Activated CD4-positive, alpha-beta T cell treated with anti-CD3 and anti-CD28 coated beads for 36 hours (primary cell): ENCODE measurements at regions not wholly inside any gene's neighbourhood (a gene's known extent, or its start where the extent isn't known, plus 50 kb on each side); places are given as distances from the start of the nearest gene placed in this dataset.

Experiments
- ATAC-seq: fragments of 200-7000 bp; cut with Tn5 transposase; one replicate; pipeline ENCODE4 v1.10.0; 2021; ENCODE audit warnings: mild to moderate bottlenecking, moderate library complexity
- CTCF ChIA-PET: fragments of 350-600 bp; sonication (Branson Sonifier 250); formaldehyde crosslinking; loops from one replicate; lab custom pipeline; 2021; ENCODE audit warnings: antibody characterized with exemption; lab: Charles Lee
- POLR2A ChIA-PET: fragments of 350-600 bp; sonication (Branson Sonifier 250); formaldehyde crosslinking; loops from one replicate; lab custom pipeline; 2021; ENCODE audit warnings: antibody characterized with exemption, inconsistent platforms; lab: Charles Lee
- DNase-seq: peaks from one replicate; pipeline ENCODE4 v3.0.0-alpha.2; 2020
- H3K27ac Mint-ChIP-seq: one replicate; pipeline ENCODE4 v1.8.0; 2021; ENCODE audit warnings: mixed read lengths
- H3K27me3 Mint-ChIP-seq: one replicate; pipeline ENCODE4 v1.8.0; 2021; ENCODE audit warnings: mixed read lengths
- H3K36me3 Mint-ChIP-seq: one replicate; pipeline ENCODE4 v1.8.0; 2021; ENCODE audit warnings: low read depth, mixed read lengths
- H3K4me1 Mint-ChIP-seq: one replicate; pipeline ENCODE4 v1.8.0; 2021; ENCODE audit warnings: mixed read lengths
- H3K4me3 Mint-ChIP-seq: one replicate; pipeline ENCODE4 v1.8.0; 2021; ENCODE audit warnings: mild to moderate bottlenecking, moderate library complexity, mixed read lengths
- H3K9me3 Mint-ChIP-seq: one replicate; pipeline ENCODE4 v1.8.0; 2021; ENCODE audit warnings: low read depth, mixed read lengths
- intact Hi-C, 2 experiments: fragments of 100-400 bp; cut with DNase I in 1 of 2; cut with micrococcal nuclease in 1 of 2; formaldehyde crosslinking; loops; one replicate each; pipeline versions ENCODE4 v1.14.2 to v1.15.1; 2022 to 2024; cut with DNase I, micrococcal nuclease

DNA sequence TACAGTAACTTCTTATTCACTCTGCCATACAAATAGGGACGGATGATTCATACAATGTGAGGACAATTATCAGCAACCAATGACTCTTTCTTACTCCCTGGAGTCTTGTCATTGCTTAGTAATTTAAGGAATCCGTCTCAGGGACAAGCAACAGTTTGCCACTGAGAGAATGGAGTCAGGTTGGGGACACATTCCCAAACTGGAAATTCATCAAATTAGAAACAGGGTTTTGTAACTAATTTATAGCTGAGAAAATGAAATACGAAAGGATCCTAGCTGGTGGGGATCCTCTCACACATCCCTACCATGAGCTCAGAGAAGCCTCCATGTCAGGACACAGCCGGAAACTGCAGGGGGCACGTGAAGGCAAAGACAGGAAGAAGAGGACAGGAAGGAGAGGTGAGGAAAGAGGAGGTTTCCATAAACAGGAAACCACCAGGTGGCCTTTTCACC, 50.4 kb upstream of the KDR start:
- DNase-seq (no peak), ATAC-seq (no peak)
- ChIA-PET CTCF (no interaction called here), POLR2A (no interaction called here)
- intact Hi-C loops: no loop called here
- Mint-ChIP-seq H3K4me3 (no peak overlapping the region), H3K4me1 (no peaks in the 10 kb centered on the region), H3K27ac (no peak overlapping the region), H3K9me3 (no peaks in the 10 kb centered on the region), H3K27me3 (peaks cover 8% of the 10 kb centered on the region), H3K36me3 (no peaks in the 10 kb centered on the region)

- ChIA-PET POLR2A (no interaction called here), CTCF (no interaction called here)
- Mint-ChIP-seq H3K4me1 (no peaks in the 10 kb centered on the region), H3K4me3 (no peak overlapping the region), H3K27me3 (peaks cover 8% of the 10 kb centered on the region), H3K27ac (no peak overlapping the region), H3K36me3 (no peaks in the 10 kb centered on the region), H3K9me3 (no peaks in the 10 kb centered on the region)
- intact Hi-C loops: no loop called here
- DNase-seq (no peak), ATAC-seq (no peak)
Observed at GRCh38 chr4:55176497-55176896, 51.1 kb upstream of the KDR start.

DNA sequence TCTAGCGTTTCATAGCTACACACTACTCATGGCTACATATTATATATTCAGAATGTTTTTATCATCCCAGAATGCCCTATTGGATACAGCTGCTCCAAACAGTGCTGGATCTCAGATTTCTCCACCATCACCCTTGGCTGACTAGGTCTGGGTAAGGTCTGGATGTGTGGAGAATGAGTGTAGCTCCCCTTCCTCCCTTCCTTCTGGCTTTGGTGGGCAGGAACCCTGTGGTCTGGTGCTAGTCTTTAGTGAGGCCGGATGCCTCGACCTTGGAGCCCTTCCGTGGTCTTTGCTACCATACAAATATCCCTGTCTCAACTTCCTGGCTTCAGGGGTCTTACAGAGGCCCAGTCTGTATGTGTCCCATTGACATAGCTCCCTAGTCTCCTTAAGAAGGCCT, 52.1 kb upstream of the KDR start:
- no peaks in the 10 kb centered on the region for H3K9me3 Mint-ChIP-seq
- no peaks in the 10 kb centered on the region for H3K4me1 Mint-ChIP-seq
- H3K27me3 Mint-ChIP-seq: peaks cover 8% of the 10 kb centered on the region
- no peak for DNase-seq
- ChIA-PET POLR2A (no interaction called here), CTCF (no interaction called here)
- H3K27ac Mint-ChIP-seq: no peak overlapping the region
- no peak for ATAC-seq
- intact Hi-C loops: no loop called here
- H3K4me3 Mint-ChIP-seq: no peak overlapping the region
- no peaks in the 10 kb centered on the region for H3K36me3 Mint-ChIP-seq

GRCh38 chr4:55178226-55179005, 53.0 kb upstream of the KDR start:
- intact Hi-C loops: no loop called here
- no peak for DNase-seq
- POLR2A ChIA-PET: no interaction called here
- no peak for ATAC-seq
- Mint-ChIP-seq H3K27me3 (peaks cover 6% of the 10 kb centered on the region), H3K36me3 (no peaks in the 10 kb centered on the region), H3K4me1 (no peaks in the 10 kb centered on the region), H3K9me3 (no peaks in the 10 kb centered on the region), H3K27ac (no peak overlapping the region), H3K4me3 (no peak overlapping the region)
- CTCF ChIA-PET: no interaction called here

GRCh38 chr4:55181010-55182005, 55.9 kb upstream of the KDR start:
- H3K27ac Mint-ChIP-seq: no peak overlapping the region
- H3K36me3 Mint-ChIP-seq: no peaks in the 10 kb centered on the region
- H3K9me3 Mint-ChIP-seq: no peaks in the 10 kb centered on the region
- CTCF ChIA-PET: no interaction called here
- peaks cover 2% of the 10 kb centered on the region for H3K27me3 Mint-ChIP-seq
- no peak for DNase-seq
- POLR2A ChIA-PET: no interaction called here
- H3K4me3 Mint-ChIP-seq: no peak overlapping the region
- intact Hi-C loops: loop anchor here in 1 of 2 experiments (10.0 kb wide), 1 partner anchor 373 kb away; no protein-coding TSS in a partner anchor
- H3K4me1 Mint-ChIP-seq: no peaks in the 10 kb centered on the region
- ATAC-seq: no peak

DNA sequence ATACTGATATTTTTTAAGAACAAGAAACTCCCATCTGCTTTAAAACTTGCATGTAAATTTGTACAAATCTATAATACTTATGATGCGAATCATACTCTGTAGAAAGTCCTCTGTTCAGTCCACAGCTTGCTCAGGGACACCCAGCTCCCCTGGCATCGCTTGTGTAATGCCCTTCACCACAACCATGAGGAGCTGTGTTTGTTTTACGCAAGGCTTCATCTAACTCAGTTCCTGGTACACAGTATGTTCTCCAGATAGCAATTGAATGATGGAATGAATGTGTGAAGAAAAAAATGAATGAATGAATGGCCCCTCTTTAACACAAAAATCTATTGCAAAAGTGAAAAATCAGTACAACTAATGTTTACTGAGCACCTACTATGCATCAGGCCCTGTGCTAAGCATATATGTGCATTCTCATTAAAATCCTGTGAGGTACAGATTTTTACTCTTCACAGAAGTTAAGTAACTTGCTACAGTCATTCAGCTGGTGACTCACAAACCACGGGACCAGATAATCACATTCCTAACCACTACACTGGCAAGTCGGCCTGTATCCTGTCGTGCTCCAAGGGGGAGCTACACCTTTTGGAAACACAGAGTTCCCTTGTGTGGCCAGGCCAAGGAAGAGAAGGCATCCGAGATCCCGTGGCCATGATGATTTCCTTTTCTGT, 58.7 kb upstream of the KDR start:
- Mint-ChIP-seq H3K27me3 (peaks cover 7% of the 10 kb centered on the region), H3K4me1 (no peaks in the 10 kb centered on the region), H3K4me3 (no peak overlapping the region), H3K36me3 (no peaks in the 10 kb centered on the region), H3K27ac (no peak overlapping the region), H3K9me3 (no peaks in the 10 kb centered on the region)
- intact Hi-C loops: loop anchor here in 1 of 2 experiments (1.0 to 10.0 kb wide), 2 partner anchors 137 to 371 kb away; no protein-coding TSS in a partner anchor
- DNase-seq: peak; percentile 17
- ATAC-seq: no peak
- CTCF ChIA-PET: interaction anchor here (0.6 to 2.1 kb wide), 3 partner anchors 136 to 703 kb away, joined by 4 to 11 read pairs (median 8); no protein-coding TSS in a partner anchor
- POLR2A ChIA-PET: interaction anchor here (0.5 kb wide), 1 partner anchor 403 kb away, joined by 3 read pairs; no protein-coding TSS in a partner anchor

DNA sequence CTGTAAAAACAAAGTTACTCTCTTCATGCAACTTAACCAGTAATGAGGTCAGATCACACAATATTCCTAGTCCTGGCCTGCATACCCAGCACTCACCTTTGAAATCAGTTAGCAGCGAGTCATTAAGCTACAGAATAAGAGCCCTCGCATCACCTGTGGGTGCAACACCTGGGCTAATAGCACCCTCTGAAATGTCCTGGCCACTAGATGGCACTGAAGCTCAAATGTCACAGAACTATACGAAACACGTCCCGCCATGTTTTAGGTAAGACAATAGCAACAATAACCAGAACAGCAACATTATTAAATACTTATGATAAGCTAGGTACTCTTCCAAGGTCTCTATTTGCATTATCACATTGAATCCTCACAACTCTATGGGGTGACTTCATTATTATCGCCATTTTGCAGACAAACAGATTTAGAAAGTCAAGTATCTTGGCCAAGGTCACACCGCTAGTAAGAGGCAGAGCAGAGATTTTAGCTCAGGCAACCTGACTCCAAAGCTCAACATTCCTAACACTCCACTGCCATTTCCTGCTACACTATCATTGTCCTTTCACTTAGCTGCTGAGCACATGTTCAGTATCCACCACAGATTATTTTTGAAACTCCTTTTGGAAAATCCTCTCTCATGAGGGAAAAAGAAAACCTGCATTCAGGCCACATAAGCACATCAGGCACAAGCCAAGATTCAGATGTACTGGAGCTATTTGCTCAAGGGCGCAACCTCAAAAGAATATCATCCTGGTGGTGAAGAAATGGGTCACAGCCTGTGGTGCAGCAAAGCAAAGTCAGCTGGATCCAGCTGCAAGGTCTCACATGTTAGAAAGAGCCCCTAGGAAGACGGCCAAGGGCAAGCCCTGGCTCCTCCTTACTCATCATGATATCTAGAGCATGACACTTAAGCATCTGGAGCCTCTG, 59.5 kb upstream of the KDR start:
- H3K4me1 Mint-ChIP-seq: no peaks in the 10 kb centered on the region
- DNase-seq (peak; percentile 52), ATAC-seq (no peak)
- H3K4me3 Mint-ChIP-seq: no peak overlapping the region
- POLR2A ChIA-PET: interaction anchor here (0.5 kb wide), 1 partner anchor 403 kb away, joined by 3 read pairs; no protein-coding TSS in a partner anchor
- CTCF ChIA-PET: interaction anchor here (0.6 to 2.1 kb wide), 7 partner anchors 9 to 702 kb away, joined by 3 to 11 read pairs (median 4); no protein-coding TSS in a partner anchor
- intact Hi-C loops: loop anchor here (1.0 to 10.0 kb wide), 3 partner anchors 136 to 370 kb away; no protein-coding TSS in a partner anchor
- H3K36me3 Mint-ChIP-seq: no peaks in the 10 kb centered on the region
- H3K27me3 Mint-ChIP-seq: peaks cover 7% of the 10 kb centered on the region
- no peak overlapping the region for H3K27ac Mint-ChIP-seq
- H3K9me3 Mint-ChIP-seq: no peaks in the 10 kb centered on the region

DNA sequence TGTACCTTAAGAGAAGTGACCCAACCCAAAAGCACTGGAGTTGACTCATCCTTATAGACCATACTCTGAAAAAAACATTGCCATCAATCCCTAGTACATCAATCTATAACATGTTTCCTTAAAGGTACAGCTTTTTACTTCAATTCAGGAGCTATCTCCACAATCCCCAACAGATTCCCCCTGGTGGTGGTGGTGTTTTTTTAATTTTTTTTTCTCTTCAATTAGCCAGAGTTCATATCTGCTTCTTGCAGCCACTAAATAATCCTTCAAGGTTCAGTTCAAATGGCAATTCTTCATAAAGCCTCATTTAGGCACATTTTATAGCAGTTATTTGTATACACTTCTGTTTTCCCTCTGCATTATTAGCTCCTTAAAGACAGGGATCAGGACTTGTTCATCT, 60.7 kb upstream of the KDR start:
- DNase-seq (no peak), ATAC-seq (no peak)
- H3K9me3 Mint-ChIP-seq: no peaks in the 10 kb centered on the region
- peaks cover 10% of the 10 kb centered on the region for H3K27me3 Mint-ChIP-seq
- POLR2A ChIA-PET: no interaction called here
- intact Hi-C loops: loop anchor here (5.0 to 10.0 kb wide), 2 partner anchors 136 to 369 kb away; no protein-coding TSS in a partner anchor
- CTCF ChIA-PET: interaction anchor here (0.6 to 1.5 kb wide), 2 partner anchors 135 to 1179 kb away, joined by 3 to 5 read pairs; no protein-coding TSS in a partner anchor
- H3K4me3 Mint-ChIP-seq: no peak overlapping the region
- no peaks in the 10 kb centered on the region for H3K4me1 Mint-ChIP-seq
- H3K36me3 Mint-ChIP-seq: no peaks in the 10 kb centered on the region
- H3K27ac Mint-ChIP-seq: no peak overlapping the region

GRCh38 chr4:55186700-55187099, 61.3 kb upstream of the KDR start:
- H3K27ac Mint-ChIP-seq: no peak overlapping the region
- intact Hi-C loops: loop anchor here (5.0 to 10.0 kb wide), 2 partner anchors 136 to 368 kb away; no protein-coding TSS in a partner anchor
- no peak for ATAC-seq
- ChIA-PET CTCF (interaction anchor here (0.6 to 1.5 kb wide), 2 partner anchors 134 to 1180 kb away, joined by 3 to 5 read pairs; no protein-coding TSS in a partner anchor), POLR2A (no interaction called here)
- H3K36me3 Mint-ChIP-seq: no peaks in the 10 kb centered on the region
- H3K4me1 Mint-ChIP-seq: no peaks in the 10 kb centered on the region
- no peaks in the 10 kb centered on the region for H3K9me3 Mint-ChIP-seq
- DNase-seq: no peak
- no peak overlapping the region for H3K4me3 Mint-ChIP-seq
- peaks cover 13% of the 10 kb centered on the region for H3K27me3 Mint-ChIP-seq

- H3K4me3 Mint-ChIP-seq: no peak overlapping the region
- ATAC-seq (no peak), DNase-seq (no peak)
- H3K36me3 Mint-ChIP-seq: no peaks in the 10 kb centered on the region
- POLR2A ChIA-PET: no interaction called here
- H3K9me3 Mint-ChIP-seq: no peaks in the 10 kb centered on the region
- CTCF ChIA-PET: interaction anchor here (0.6 kb wide), 1 partner anchor 419 kb away, joined by 3 read pairs; no protein-coding TSS in a partner anchor
- H3K27ac Mint-ChIP-seq: no peak overlapping the region
- peaks cover 8% of the 10 kb centered on the region for H3K27me3 Mint-ChIP-seq
- intact Hi-C loops: no loop called here
- H3K4me1 Mint-ChIP-seq: no peaks in the 10 kb centered on the region
Observed at GRCh38 chr4:55214172-55214571, 88.8 kb upstream of the KDR start.
